ENCODE measurements at regions not wholly inside any gene's neighbourhood (a gene's known extent, or its start where the extent isn't known, plus 50 kb on each side); places are given as distances from the start of the nearest gene placed in this dataset.

GRCh38 chr12:91973813-91974212, 171.8 kb downstream of the BTG1 start:
- TF ChIP-seq, protein P1, sequence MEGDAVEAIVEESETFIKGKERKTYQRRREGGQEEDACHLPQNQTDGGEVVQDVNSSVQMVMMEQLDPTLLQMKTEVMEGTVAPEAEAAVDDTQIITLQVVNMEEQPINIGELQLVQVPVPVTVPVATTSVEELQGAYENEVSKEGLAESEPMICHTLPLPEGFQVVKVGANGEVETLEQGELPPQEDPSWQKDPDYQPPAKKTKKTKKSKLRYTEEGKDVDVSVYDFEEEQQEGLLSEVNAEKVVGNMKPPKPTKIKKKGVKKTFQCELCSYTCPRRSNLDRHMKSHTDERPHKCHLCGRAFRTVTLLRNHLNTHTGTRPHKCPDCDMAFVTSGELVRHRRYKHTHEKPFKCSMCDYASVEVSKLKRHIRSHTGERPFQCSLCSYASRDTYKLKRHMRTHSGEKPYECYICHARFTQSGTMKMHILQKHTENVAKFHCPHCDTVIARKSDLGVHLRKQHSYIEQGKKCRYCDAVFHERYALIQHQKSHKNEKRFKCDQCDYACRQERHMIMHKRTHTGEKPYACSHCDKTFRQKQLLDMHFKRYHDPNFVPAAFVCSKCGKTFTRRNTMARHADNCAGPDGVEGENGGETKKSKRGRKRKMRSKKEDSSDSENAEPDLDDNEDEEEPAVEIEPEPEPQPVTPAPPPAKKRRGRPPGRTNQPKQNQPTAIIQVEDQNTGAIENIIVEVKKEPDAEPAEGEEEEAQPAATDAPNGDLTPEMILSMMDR (conservative IDR thresholded peaks at IDR 0.05), result no peak
- TF ChIP-seq ZFX (IDR thresholded peaks at IDR 0.05), result no peak
